ENCODE measurements at regions not wholly inside any gene's neighbourhood (a gene's known extent, or its start where the extent isn't known, plus 50 kb on each side); places are given as distances from the start of the nearest gene placed in this dataset.

GRCh38 chr2:18423636-18424035 lies 136.8 kb downstream of the RDH14 start:
- no peak for DNase-seq

- no peak for DNase-seq
Observed at GRCh38 chr2:18422432-18423165, 137.9 kb downstream of the RDH14 start.

- peak in 1 of 2 donors; percentile 5 for DNase-seq
Observed at GRCh38 chr2:18413676-18414396, 146.6 kb downstream of the RDH14 start.

- no peak for DNase-seq
Observed at GRCh38 chr2:18412980-18413675, 147.3 kb downstream of the RDH14 start.

GRCh38 chr2:18411626-18412025 lies 148.8 kb downstream of the RDH14 start:
- DNase-seq, result no peak

GRCh38 chr2:18410543-18410942 lies 149.9 kb downstream of the RDH14 start:
- no peak for DNase-seq

GRCh38 chr2:18408638-18409037 lies 151.8 kb downstream of the RDH14 start:
- no peak for DNase-seq

- no peak for DNase-seq
Observed at GRCh38 chr2:18406219-18406618, 154.2 kb downstream of the RDH14 start.

- DNase-seq, result no peak
Observed at GRCh38 chr2:18404708-18405107, 155.7 kb downstream of the RDH14 start.

- DNase-seq, result no peak
Observed at GRCh38 chr2:18403921-18404522, 156.4 kb downstream of the RDH14 start.

GRCh38 chr2:18402831-18403230 lies 157.6 kb downstream of the RDH14 start:
- DNase-seq, result no peak

GRCh38 chr2:18401471-18401870 lies 159.0 kb downstream of the RDH14 start:
- no peak for DNase-seq

GRCh38 chr2:18399601-18400000 lies 160.9 kb downstream of the RDH14 start:
- DNase-seq, result no peak

- no peak for DNase-seq
Observed at GRCh38 chr2:18398833-18399232, 161.6 kb downstream of the RDH14 start.

GRCh38 chr2:18396329-18397010 lies 164.0 kb downstream of the RDH14 start:
- DNase-seq, result no peak

GRCh38 chr2:18395555-18395954 lies 164.9 kb downstream of the RDH14 start:
- DNase-seq, result no peak

GRCh38 chr2:18387441-18388206 lies 172.8 kb downstream of the RDH14 start:
- DNase-seq, result peak; percentile 21 to 85

- no peak for DNase-seq
Observed at GRCh38 chr2:18384242-18384641, 176.2 kb downstream of the RDH14 start.

GRCh38 chr2:18381386-18381785 lies 179.1 kb downstream of the RDH14 start:
- DNase-seq, result no peak

- DNase-seq, result no peak
Observed at GRCh38 chr2:18380321-18380720, 180.1 kb downstream of the RDH14 start.

- no peak for DNase-seq
Observed at GRCh38 chr2:18379870-18380269, 180.6 kb downstream of the RDH14 start.

All from inflammatory macrophage treated with lipopolysaccharide for 1 hour (primary cell).